DMS114 treated with DMSO at 0.1 percent for 48 hours (cell line): ENCODE measurements at regions not wholly inside any gene's neighbourhood (a gene's known extent, or its start where the extent isn't known, plus 50 kb on each side); places are given as distances from the start of the nearest gene placed in this dataset.

Experiments
- DNase-seq: peaks from one replicate; lab custom pipeline; 2025; ENCODE audit not compliant: unreplicated experiment; lab: John Stamatoyannopoulos, UW

GRCh38 chr20:19923762-19924161, 93.4 kb upstream of the NAA20 start:
- DNase-seq: no peak

- DNase-seq: no peak
Observed at GRCh38 chr20:19924255-19924654, 92.9 kb upstream of the NAA20 start.

- no peak for DNase-seq
Observed at GRCh38 chr20:19926591-19926990, 90.6 kb upstream of the NAA20 start.

- no peak for DNase-seq
Observed at GRCh38 chr20:19928328-19929011, 88.7 kb upstream of the NAA20 start.

GRCh38 chr20:19929012-19929360, 88.2 kb upstream of the NAA20 start:
- no peak for DNase-seq

- DNase-seq: no peak
Observed at GRCh38 chr20:19929481-19930145, 87.5 kb upstream of the NAA20 start.

- DNase-seq: no peak
Observed at GRCh38 chr20:19930426-19930825, 86.7 kb upstream of the NAA20 start.

- DNase-seq: no peak
Observed at GRCh38 chr20:19932170-19932667, 84.9 kb upstream of the NAA20 start.

- no peak for DNase-seq
Observed at GRCh38 chr20:19934792-19935491, 82.2 kb upstream of the NAA20 start.

GRCh38 chr20:19935842-19936241, 81.3 kb upstream of the NAA20 start:
- no peak for DNase-seq

- no peak for DNase-seq
Observed at GRCh38 chr20:19936466-19937200, 80.5 kb upstream of the NAA20 start.

- DNase-seq: no peak
Observed at GRCh38 chr20:19937218-19937617, 79.9 kb upstream of the NAA20 start.

GRCh38 chr20:19937651-19938420, 79.3 kb upstream of the NAA20 start:
- DNase-seq: no peak

GRCh38 chr20:19938421-19939090, 78.6 kb upstream of the NAA20 start:
- no peak for DNase-seq

- DNase-seq: no peak
Observed at GRCh38 chr20:19940988-19941460, 76.1 kb upstream of the NAA20 start.

GRCh38 chr20:19942611-19943010, 74.6 kb upstream of the NAA20 start:
- no peak for DNase-seq

- no peak for DNase-seq
Observed at GRCh38 chr20:19943061-19943521, 74.1 kb upstream of the NAA20 start.

- no peak for DNase-seq
Observed at GRCh38 chr20:19944772-19945459, 72.2 kb upstream of the NAA20 start.
